ENCODE measurements at regions not wholly inside any gene's neighbourhood (a gene's known extent, or its start where the extent isn't known, plus 50 kb on each side); places are given as distances from the start of the nearest gene placed in this dataset.
"Not testable (repeated sequence)": the region's sequence is repeated elsewhere in the genome, so short reads cannot be mapped to it uniquely, and the experiment has no call there.

GRCh38 chr7:96920713-96921112 lies 84.6 kb upstream of the DLX6 start:
- Histone ChIP-seq H3K4me1 (ENCODE audit: insufficient read depth) (no peaks in the 10 kb centered on the region), H3K9me3 (ENCODE audit: low read depth) (no peaks in the 10 kb centered on the region), H3K36me3 (replicated peaks; ENCODE audit: insufficient read depth, low read depth) (no peaks in the 10 kb centered on the region), H3K9me2 (replicated peaks; ENCODE audit: insufficient read depth) (no peaks in the 10 kb centered on the region), H3K4me2 (no peak overlapping the region), H4K20me1 (ENCODE audit: insufficient read depth, poor library complexity, severe bottlenecking) (no peaks in the 10 kb centered on the region), H3K27ac (no peak overlapping the region), H3K4me3 (no peak overlapping the region), H2AFZ (no peak overlapping the region), H3K79me2 (no peaks in the 10 kb centered on the region), H3K27me3 (no peaks in the 10 kb centered on the region)
- whole genome bisulfite sequencing (ENCODE audit: low lambda C conversion rate, missing lambda C conversion rate) = 68% methylated on average over 1 of the region's 1 CpG
- DNase-seq (ENCODE audit: low spot score) = no peak
- no peak for TF ChIP-seq CTCF (IDR thresholded peaks at IDR 0.05; ENCODE audit: poor library complexity)
- no peak for TF ChIP-seq EZH2phosphoT487 (IDR thresholded peaks at IDR 0.05; ENCODE audit: low read depth, severe bottlenecking, unreplicated experiment)
- no peak for TF ChIP-seq EZH2 (IDR thresholded peaks at IDR 0.05; ENCODE audit: borderline replicate concordance)

- Histone ChIP-seq H3K4me2 (no peak overlapping the region), H3K36me3 (replicated peaks; ENCODE audit: insufficient read depth, low read depth) (no peaks in the 10 kb centered on the region), H3K79me2 (no peaks in the 10 kb centered on the region), H3K4me3 (no peak overlapping the region), H3K4me1 (ENCODE audit: insufficient read depth) (no peaks in the 10 kb centered on the region), H3K27me3 (no peaks in the 10 kb centered on the region), H2AFZ (no peak overlapping the region), H3K27ac (no peak overlapping the region), H4K20me1 (ENCODE audit: insufficient read depth, poor library complexity, severe bottlenecking) (no peaks in the 10 kb centered on the region), H3K9me3 (ENCODE audit: low read depth) (no peaks in the 10 kb centered on the region), H3K9me2 (replicated peaks; ENCODE audit: insufficient read depth) (no peaks in the 10 kb centered on the region)
- DNase-seq (ENCODE audit: low spot score) = no peak
- TF ChIP-seq EZH2phosphoT487 (IDR thresholded peaks at IDR 0.05; ENCODE audit: low read depth, severe bottlenecking, unreplicated experiment) (no peak), CTCF (IDR thresholded peaks at IDR 0.05; ENCODE audit: poor library complexity) (no peak), EZH2 (IDR thresholded peaks at IDR 0.05; ENCODE audit: borderline replicate concordance) (no peak)
- WGBS (ENCODE audit: low lambda C conversion rate, missing lambda C conversion rate) = 81% methylated on average over 5 of the region's 5 CpGs
Observed at GRCh38 chr7:96921231-96921630, 84.1 kb upstream of the DLX6 start.

- TF ChIP-seq EZH2phosphoT487 (IDR thresholded peaks at IDR 0.05; ENCODE audit: low read depth, severe bottlenecking, unreplicated experiment) (no peak), CTCF (IDR thresholded peaks at IDR 0.05; ENCODE audit: poor library complexity) (no peak), EZH2 (IDR thresholded peaks at IDR 0.05; ENCODE audit: borderline replicate concordance) (no peak)
- H3K27ac ChIP-seq = no peak overlapping the region
- no peak for DNase-seq (ENCODE audit: low spot score)
- 57% methylated on average over 3 of the region's 3 CpGs for WGBS (ENCODE audit: low lambda C conversion rate, missing lambda C conversion rate)
- no peaks in the 10 kb centered on the region for H3K4me1 ChIP-seq (ENCODE audit: insufficient read depth)
- no peaks in the 10 kb centered on the region for H3K79me2 ChIP-seq
- no peak overlapping the region for H3K4me3 ChIP-seq
- H4K20me1 ChIP-seq (ENCODE audit: insufficient read depth, poor library complexity, severe bottlenecking) = no peaks in the 10 kb centered on the region
- H2AFZ ChIP-seq = no peak overlapping the region
- no peaks in the 10 kb centered on the region for H3K27me3 ChIP-seq
- no peaks in the 10 kb centered on the region for H3K9me2 ChIP-seq (replicated peaks; ENCODE audit: insufficient read depth)
- no peaks in the 10 kb centered on the region for H3K36me3 ChIP-seq (replicated peaks; ENCODE audit: insufficient read depth, low read depth)
- H3K4me2 ChIP-seq = no peak overlapping the region
- no peaks in the 10 kb centered on the region for H3K9me3 ChIP-seq (ENCODE audit: low read depth)
Observed at GRCh38 chr7:96921771-96922170, 83.6 kb upstream of the DLX6 start.

- not testable (repeated sequence) for H4K20me1 ChIP-seq (ENCODE audit: insufficient read depth, poor library complexity, severe bottlenecking); H3K27me3 ChIP-seq; H3K79me2 ChIP-seq; H3K4me2 ChIP-seq; H3K4me3 ChIP-seq; H2AFZ ChIP-seq; H3K36me3 ChIP-seq (replicated peaks; ENCODE audit: insufficient read depth, low read depth); H3K27ac ChIP-seq; H3K4me1 ChIP-seq (ENCODE audit: insufficient read depth); H3K9me2 ChIP-seq (replicated peaks; ENCODE audit: insufficient read depth); DNase-seq (ENCODE audit: low spot score); H3K9me3 ChIP-seq (ENCODE audit: low read depth)
Observed at GRCh38 chr7:96923345-96923744, 82.0 kb upstream of the DLX6 start.

Data from hepatocyte (in vitro differentiated cells).